PC-9 (cell line): ENCODE measurements at regions not wholly inside any gene's neighbourhood (a gene's known extent, or its start where the extent isn't known, plus 50 kb on each side); places are given as distances from the start of the nearest gene placed in this dataset.

Experiments
- EZH2 ChIP-seq: fragments of 200-600 bp; sonication (generic); IDR thresholded peaks from 2 replicates; pipeline ENCODE4 v1.8.0; 2017; ENCODE audit warnings: antibody characterized with exemption, low read depth
- TF ChIP-seq, protein P1 (sequence below): fragments of 200-600 bp; sonication (generic); conservative IDR thresholded peaks from 2 replicates; pipeline ENCODE4 v1.6.1; 2017; ENCODE audit warnings: mixed run types, antibody characterized with exemption, mild to moderate bottlenecking, moderate library complexity

DNA sequence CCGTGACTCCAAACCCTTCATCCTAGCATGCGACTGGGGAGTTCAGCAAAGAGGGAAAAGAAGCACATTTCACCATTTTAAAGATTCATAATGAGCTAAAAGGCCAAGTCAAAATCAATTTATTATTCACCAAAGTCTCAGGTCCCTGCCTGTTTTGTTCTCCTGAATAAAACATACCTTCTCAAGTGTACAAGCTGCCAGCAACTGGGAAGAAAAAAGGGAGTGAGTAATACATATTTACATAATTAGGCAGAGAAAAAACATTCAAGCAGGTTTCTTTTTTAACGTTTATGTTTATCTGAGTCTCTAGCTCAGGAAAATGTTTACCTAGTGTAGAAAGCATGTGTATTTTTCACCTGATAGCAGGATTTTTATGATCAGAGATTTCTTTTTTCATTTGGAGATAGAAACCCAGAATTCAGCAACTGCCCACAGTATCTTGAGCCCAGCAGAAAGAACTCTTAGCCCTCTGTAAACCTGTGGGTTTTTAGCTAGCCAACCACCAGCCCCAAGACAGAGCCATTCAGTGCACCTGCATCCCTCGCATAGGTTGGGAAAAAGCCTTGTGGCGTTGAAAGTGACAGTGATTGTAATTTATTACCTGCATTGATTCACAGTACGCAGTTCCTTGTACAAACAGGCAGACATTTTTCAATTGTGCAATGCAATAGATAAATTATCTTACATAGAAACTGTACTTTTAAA lies 117.9 kb upstream of the GRIA1 start:
- TF ChIP-seq, protein P1, sequence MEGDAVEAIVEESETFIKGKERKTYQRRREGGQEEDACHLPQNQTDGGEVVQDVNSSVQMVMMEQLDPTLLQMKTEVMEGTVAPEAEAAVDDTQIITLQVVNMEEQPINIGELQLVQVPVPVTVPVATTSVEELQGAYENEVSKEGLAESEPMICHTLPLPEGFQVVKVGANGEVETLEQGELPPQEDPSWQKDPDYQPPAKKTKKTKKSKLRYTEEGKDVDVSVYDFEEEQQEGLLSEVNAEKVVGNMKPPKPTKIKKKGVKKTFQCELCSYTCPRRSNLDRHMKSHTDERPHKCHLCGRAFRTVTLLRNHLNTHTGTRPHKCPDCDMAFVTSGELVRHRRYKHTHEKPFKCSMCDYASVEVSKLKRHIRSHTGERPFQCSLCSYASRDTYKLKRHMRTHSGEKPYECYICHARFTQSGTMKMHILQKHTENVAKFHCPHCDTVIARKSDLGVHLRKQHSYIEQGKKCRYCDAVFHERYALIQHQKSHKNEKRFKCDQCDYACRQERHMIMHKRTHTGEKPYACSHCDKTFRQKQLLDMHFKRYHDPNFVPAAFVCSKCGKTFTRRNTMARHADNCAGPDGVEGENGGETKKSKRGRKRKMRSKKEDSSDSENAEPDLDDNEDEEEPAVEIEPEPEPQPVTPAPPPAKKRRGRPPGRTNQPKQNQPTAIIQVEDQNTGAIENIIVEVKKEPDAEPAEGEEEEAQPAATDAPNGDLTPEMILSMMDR, result no peak
- TF ChIP-seq EZH2, result no peak
